Loucy (cell line): ENCODE measurements at regions not wholly inside any gene's neighbourhood (a gene's known extent, or its start where the extent isn't known, plus 50 kb on each side); places are given as distances from the start of the nearest gene placed in this dataset.

Source experiments
- CTCF ChIP-seq: fragments of 200-600 bp; sonication (generic); conservative IDR thresholded peaks from 2 replicates; pipeline ENCODE4 v1.5.1; 2014; ENCODE audit warnings: mild to moderate bottlenecking, antibody characterized with exemption, low read length
- EZH2phosphoT487 ChIP-seq: fragments of 200-600 bp; IDR thresholded peaks from 2 replicates; pipeline ENCODE4 v1.6.1; 2018; ENCODE audit warnings: antibody characterized with exemption, mild to moderate bottlenecking, moderate library complexity, borderline replicate concordance

- TF ChIP-seq CTCF (no peak), EZH2phosphoT487 (no peak)
These were observed 109.6 kb upstream of the PFKP start for GRCh38 chr10:2957785-2958184.
